B cell (primary cell): ENCODE measurements at regions not wholly inside any gene's neighbourhood (a gene's known extent, or its start where the extent isn't known, plus 50 kb on each side); places are given as distances from the start of the nearest gene placed in this dataset.

ENCODE experiments used
- ATAC-seq: fragments of 200-7000 bp; cut with Tn5 transposase; one replicate; pipeline ENCODE4 v1.10.0; 2021; ENCODE audit warnings: low read depth, mild to moderate bottlenecking, moderate number of reproducible peaks, moderate library complexity
- CTCF ChIA-PET: fragments of 350-600 bp; sonication (Branson Sonifier 250); formaldehyde crosslinking; loops from one replicate; lab custom pipeline; 2021; ENCODE audit warnings: antibody characterized with exemption, inconsistent platforms; lab: Charles Lee
- POLR2A ChIA-PET: fragments of 350-600 bp; sonication (Branson Sonifier 250); formaldehyde crosslinking; loops from one replicate; lab custom pipeline; 2021; ENCODE audit warnings: antibody characterized with exemption; lab: Charles Lee
- DNase-seq: peaks from one replicate; pipeline ENCODE4 v3.0.0; 2013
- H2AFZ ChIP-seq: 2 replicates; pipeline ENCODE4 v1.6.1; 2012; ENCODE audit warnings: mild to moderate bottlenecking, low read depth, low read length; ENCODE audit not compliant: insufficient read depth, poor library complexity, severe bottlenecking
- H3K27ac ChIP-seq, 2 donors: 1 replicate in 1 of 2; 2 replicates in 1 of 2; pipeline ENCODE4 v1.5.1; 2012 to 2013; ENCODE audit warnings: low read length in 2 of 2, mild to moderate bottlenecking in 2 of 2, moderate library complexity in 1 of 2
- H3K27me3 ChIP-seq, 4 experiments: fragments of 200-600 bp in 1 of 4; sonication (generic) in 1 of 4; replicated peaks in 1 of 4; 1 replicate in 2 of 4; 2 replicates in 2 of 4; pipeline versions ENCODE4 v1.6.1 to v1.7.0; 2013 to 2016; ENCODE audit warnings: low read length in 3 of 4, mild to moderate bottlenecking in 2 of 4, mixed read lengths in 1 of 4, moderate library complexity in 1 of 4; ENCODE audit not compliant: insufficient read depth in 4 of 4, control insufficient read depth in 3 of 4; ENCODE audit errors: control extremely low read depth in 1 of 4
- H3K36me3 ChIP-seq, 2 experiments: replicated peaks in 1 of 2; 1 replicate in 1 of 2; 2 replicates in 1 of 2; pipeline versions ENCODE4 v1.6.1 to v1.7.1; 2013; ENCODE audit warnings: low read length in 1 of 2; ENCODE audit not compliant: insufficient read depth in 2 of 2, control insufficient read depth in 1 of 2; ENCODE audit errors: control extremely low read depth in 1 of 2, extremely low read depth in 1 of 2
- H3K4me1 ChIP-seq, 2 donors: fragments of 200-600 bp in 1 of 2; sonication (generic) in 1 of 2; 1 replicate in 1 of 2; 2 replicates in 1 of 2; pipeline versions ENCODE4 v1.5.1 to v1.6.1; 2013 to 2017; ENCODE audit warnings: low read length in 2 of 2; ENCODE audit not compliant: control insufficient read depth in 2 of 2, insufficient read depth in 2 of 2
- H3K4me2 ChIP-seq: replicated peaks from 2 replicates; pipeline ENCODE3; 2012; ENCODE audit warnings: mild to moderate bottlenecking, low read depth, low read length; ENCODE audit not compliant: poor library complexity, severe bottlenecking
- H3K4me3 ChIP-seq, 5 experiments: fragments of 200-600 bp in 1 of 5; sonication (generic) in 1 of 5; 1 replicate in 3 of 5; 2 replicates in 2 of 5; pipeline versions ENCODE4 v1.5.1 to v1.7.0; 2011 to 2016; ENCODE audit warnings: low read length in 4 of 5, mild to moderate bottlenecking in 4 of 5, low read depth in 2 of 5, control low read depth in 1 of 5, moderate library complexity in 1 of 5; ENCODE audit not compliant: insufficient read depth in 1 of 5; ENCODE audit errors: control extremely low read depth in 1 of 5, extremely low read depth in 1 of 5
- H3K79me2 ChIP-seq: fragments of 200-600 bp; sonication (generic); one replicate; pipeline ENCODE4 v1.6.0; 2016; ENCODE audit warnings: low read length; ENCODE audit not compliant: control insufficient read depth, insufficient read depth
- H3K9ac ChIP-seq: fragments of 200-600 bp; sonication (generic); 2 replicates; pipeline ENCODE4 v1.6.1; 2017; ENCODE audit warnings: mild to moderate bottlenecking, low read length, moderate library complexity
- H3K9me3 ChIP-seq, 3 donors: one replicate each; pipeline versions ENCODE4 v1.6.1 to v1.7.1; 2013; ENCODE audit warnings: low read length in 2 of 3; ENCODE audit not compliant: control insufficient read depth in 2 of 3, insufficient read depth in 1 of 3; ENCODE audit errors: control extremely low read depth in 1 of 3
- H4K20me1 ChIP-seq: 2 replicates; pipeline ENCODE4 v1.6.0; 2012; ENCODE audit warnings: mild to moderate bottlenecking, low read length; ENCODE audit not compliant: insufficient read depth, control insufficient read depth, poor library complexity, severe bottlenecking
- H3K27ac Mint-ChIP-seq: one replicate; pipeline ENCODE4 v1.8.0; 2021; ENCODE audit warnings: mixed read lengths
- H3K27me3 Mint-ChIP-seq: one replicate; pipeline ENCODE4 v1.8.0; 2021; ENCODE audit warnings: mixed read lengths
- H3K4me1 Mint-ChIP-seq: one replicate; pipeline ENCODE4 v1.8.0; 2021; ENCODE audit warnings: mixed read lengths
- H3K4me3 Mint-ChIP-seq: one replicate; pipeline ENCODE4 v1.8.0; 2021; ENCODE audit warnings: mixed read lengths
- H3K9me3 Mint-ChIP-seq: one replicate; pipeline ENCODE4 v1.8.0; 2022; ENCODE audit warnings: mixed read lengths; ENCODE audit not compliant: insufficient read depth
- EZH2 ChIP-seq: IDR thresholded peaks from 2 replicates; pipeline ENCODE4 v1.6.1; 2012; ENCODE audit warnings: borderline replicate concordance, low read depth, mild to moderate bottlenecking, moderate library complexity, low read length; ENCODE audit not compliant: insufficient read depth, poor library complexity, severe bottlenecking
- WGBS: methylation state at CpG from one replicate; pipeline ENCODE4 v1.1.5; 2013; ENCODE audit warnings: missing lambda C conversion rate; ENCODE audit not compliant: insufficient coverage; 5-methylcytosine and 5-hydroxymethylcytosine counted together
- intact Hi-C: fragments of 100-400 bp; cut with micrococcal nuclease; formaldehyde crosslinking; loops from one replicate; pipeline ENCODE4 v1.10.0; 2022
- TF ChIP-seq, protein P1 (sequence below): fragments of 200-600 bp; IDR thresholded peaks from one replicate; pipeline ENCODE4 v1.8.0; 2022; ENCODE audit warnings: antibody characterized with exemption, mild to moderate bottlenecking

DNA sequence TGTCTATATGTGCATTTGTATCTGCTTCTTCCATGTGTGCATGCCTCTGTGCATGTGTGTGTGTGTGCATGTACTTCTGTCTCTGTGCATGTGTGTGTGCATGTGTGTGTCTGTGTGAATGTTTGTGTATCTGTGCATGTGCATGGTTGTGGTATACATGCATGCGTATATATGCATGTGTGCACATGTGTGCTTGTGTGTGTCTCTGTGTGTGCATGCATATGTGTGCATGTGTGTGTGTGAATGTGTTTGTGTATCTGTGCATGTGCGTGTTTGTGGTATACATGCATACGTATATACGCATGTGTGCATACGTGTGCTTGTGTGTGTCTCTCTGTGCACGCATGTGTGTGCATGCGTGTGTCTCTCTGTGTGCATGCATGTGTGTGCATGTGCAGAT, 363.2 kb upstream of the SFSWAP start:
- Histone ChIP-seq H3K4me1 (no peaks in the 10 kb centered on the region), H3K79me2 (no peaks in the 10 kb centered on the region), H3K9me3 (peaks cover 0 to 18% (median 0%) of the 10 kb centered on the region in 3 donors), H3K36me3 (no peaks in the 10 kb centered on the region), H3K4me3 (no peak overlapping the region), H4K20me1 (no peaks in the 10 kb centered on the region), H3K4me2 (no peak overlapping the region), H3K27me3 (no peaks in the 10 kb centered on the region), H3K27ac (no peak overlapping the region), H2AFZ (no peak overlapping the region), H3K9ac (no peak overlapping the region)
- no peak for DNase-seq
- Mint-ChIP-seq H3K4me1 (no peaks in the 10 kb centered on the region), H3K27me3 (peaks cover 24% of the 10 kb centered on the region), H3K27ac (no peak overlapping the region), H3K9me3 (peaks cover 3% of the 10 kb centered on the region), H3K4me3 (no peak overlapping the region)
- ChIA-PET CTCF (no interaction called here), POLR2A (no interaction called here)
- TF ChIP-seq, protein P1, sequence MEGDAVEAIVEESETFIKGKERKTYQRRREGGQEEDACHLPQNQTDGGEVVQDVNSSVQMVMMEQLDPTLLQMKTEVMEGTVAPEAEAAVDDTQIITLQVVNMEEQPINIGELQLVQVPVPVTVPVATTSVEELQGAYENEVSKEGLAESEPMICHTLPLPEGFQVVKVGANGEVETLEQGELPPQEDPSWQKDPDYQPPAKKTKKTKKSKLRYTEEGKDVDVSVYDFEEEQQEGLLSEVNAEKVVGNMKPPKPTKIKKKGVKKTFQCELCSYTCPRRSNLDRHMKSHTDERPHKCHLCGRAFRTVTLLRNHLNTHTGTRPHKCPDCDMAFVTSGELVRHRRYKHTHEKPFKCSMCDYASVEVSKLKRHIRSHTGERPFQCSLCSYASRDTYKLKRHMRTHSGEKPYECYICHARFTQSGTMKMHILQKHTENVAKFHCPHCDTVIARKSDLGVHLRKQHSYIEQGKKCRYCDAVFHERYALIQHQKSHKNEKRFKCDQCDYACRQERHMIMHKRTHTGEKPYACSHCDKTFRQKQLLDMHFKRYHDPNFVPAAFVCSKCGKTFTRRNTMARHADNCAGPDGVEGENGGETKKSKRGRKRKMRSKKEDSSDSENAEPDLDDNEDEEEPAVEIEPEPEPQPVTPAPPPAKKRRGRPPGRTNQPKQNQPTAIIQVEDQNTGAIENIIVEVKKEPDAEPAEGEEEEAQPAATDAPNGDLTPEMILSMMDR: no peak
- TF ChIP-seq EZH2: no peak
- no peak for ATAC-seq
- WGBS: 99% methylated on average over 7 of the region's 7 CpGs
- intact Hi-C loops: no loop called here

DNA sequence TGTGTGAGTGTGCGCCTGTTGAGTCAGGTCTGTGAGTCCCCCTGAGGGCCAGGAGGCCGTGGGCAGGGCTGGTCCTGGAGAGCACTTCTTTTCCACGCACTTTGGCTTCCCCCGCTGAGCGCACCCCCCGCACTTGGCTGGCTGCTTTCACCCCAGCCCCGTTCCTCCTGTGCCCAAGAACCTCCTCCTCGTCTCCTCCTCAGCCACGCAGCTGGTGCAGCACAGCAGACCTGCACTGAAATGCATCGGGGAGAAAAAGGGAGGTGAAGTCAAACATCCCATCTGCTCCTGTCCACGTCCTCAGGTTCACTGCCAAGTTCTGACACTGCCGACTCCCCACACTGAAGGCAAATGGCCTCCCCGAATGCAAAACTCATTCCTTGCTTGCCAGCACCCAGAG, 362.7 kb upstream of the SFSWAP start:
- H3K4me1 Mint-ChIP-seq: no peaks in the 10 kb centered on the region
- peaks cover 3% of the 10 kb centered on the region for H3K9me3 Mint-ChIP-seq
- Histone ChIP-seq H3K4me3 (no peak overlapping the region), H3K4me2 (no peak overlapping the region), H3K79me2 (no peaks in the 10 kb centered on the region), H3K9ac (no peak overlapping the region), H3K27me3 (no peaks in the 10 kb centered on the region), H3K4me1 (no peaks in the 10 kb centered on the region), H3K9me3 (peaks cover 0 to 18% (median 0%) of the 10 kb centered on the region in 3 donors), H3K27ac (no peak overlapping the region), H4K20me1 (no peaks in the 10 kb centered on the region), H2AFZ (no peak overlapping the region), H3K36me3 (no peaks in the 10 kb centered on the region)
- no peak overlapping the region for H3K27ac Mint-ChIP-seq
- 80% methylated on average over 9 of the region's 13 CpGs for WGBS
- ATAC-seq (no peak), DNase-seq (no peak)
- intact Hi-C loops: no loop called here
- ChIA-PET CTCF (no interaction called here), POLR2A (no interaction called here)
- no peak for TF ChIP-seq EZH2
- TF ChIP-seq, protein P1: no peak
- peaks cover 24% of the 10 kb centered on the region for H3K27me3 Mint-ChIP-seq
- H3K4me3 Mint-ChIP-seq: no peak overlapping the region
